ENCODE measurements at regions not wholly inside any gene's neighbourhood (a gene's known extent, or its start where the extent isn't known, plus 50 kb on each side); places are given as distances from the start of the nearest gene placed in this dataset.

- no peak for TF ChIP-seq CTCF (conservative IDR thresholded peaks at IDR 0.05 in 1 of 2, IDR thresholded peaks at IDR 0.05 in 1 of 2; ENCODE audit: extremely low read depth in 1 of 2, insufficient read depth in 1 of 2, low read depth in 1 of 2, low read length in 2 of 2)
- no peak for TF ChIP-seq EZH2 (IDR thresholded peaks at IDR 0.05; ENCODE audit: borderline replicate concordance, low read length)
These were observed 64.9 kb upstream of the FZD10 start for GRCh38 chr12:130097342-130097741.
